ENCODE measurements at regions not wholly inside any gene's neighbourhood (a gene's known extent, or its start where the extent isn't known, plus 50 kb on each side); places are given as distances from the start of the nearest gene placed in this dataset.
"Not testable (repeated sequence)": the region's sequence is repeated elsewhere in the genome, so short reads cannot be mapped to it uniquely, and the experiment has no call there.

- ChIA-PET CTCF (interaction anchor here (0.9 to 1.6 kb wide), 2 partner anchors 14 to 20 kb away, joined by 3 to 5 read pairs; no protein-coding TSS in a partner anchor), POLR2A (no interaction called here)
- dilution Hi-C loops (cut with MboI; ENCODE audit: extremely low pct_ligation_motif_present, low sequenced_read_pairs): no loop called here
These were observed 136.4 kb downstream of the OR2B2 start for GRCh38 chr6:27775796-27776184.

DNA sequence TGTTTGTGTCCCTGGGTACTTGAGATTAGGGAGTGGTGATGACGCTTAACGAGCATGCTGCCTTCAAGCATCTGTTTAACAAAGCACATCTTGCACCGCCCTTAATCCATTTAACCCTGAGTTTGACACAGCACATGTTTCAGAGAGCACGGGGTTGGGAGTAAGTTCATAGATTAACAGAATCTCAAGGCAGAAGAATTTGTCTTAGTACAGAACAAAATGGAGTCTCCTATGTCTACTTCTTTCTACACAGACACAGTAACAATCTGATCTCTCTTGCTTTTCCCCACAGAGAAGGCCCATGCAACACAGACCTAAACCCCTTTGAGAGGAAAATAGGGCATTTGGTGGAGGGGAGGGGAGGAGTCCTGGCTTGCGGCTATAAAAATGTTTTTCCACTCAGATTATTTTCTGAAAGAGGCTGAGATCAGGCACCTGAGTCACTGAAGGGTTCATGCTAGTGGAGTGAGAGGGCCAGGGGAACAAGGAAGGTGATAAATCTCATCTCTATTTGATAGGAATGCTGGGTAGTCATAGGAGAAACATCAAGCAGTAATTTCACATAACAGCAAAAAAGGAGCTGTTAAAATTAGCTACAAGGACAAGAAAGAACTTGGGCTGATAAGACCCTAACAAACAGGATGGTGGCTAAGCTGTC lies 136.9 kb downstream of the OR2B2 start:
- H3K36me3 ChIP-seq (ENCODE audit: control insufficient read depth in 2 of 2, extremely low read depth in 1 of 2, insufficient read depth in 2 of 2, low read length in 2 of 2); intact Hi-C loops (cut with micrococcal nuclease); BruUV-seq (replicated peaks); dilution Hi-C loops (cut with MboI; ENCODE audit: extremely low pct_ligation_motif_present, low sequenced_read_pairs); H2AFZ ChIP-seq (ENCODE audit: low read depth, low read length); FAIRE-seq; H3K79me2 ChIP-seq (ENCODE audit: control insufficient read depth, insufficient read depth, low read length); H3K4me2 ChIP-seq (ENCODE audit: insufficient read depth, low read length); POLR2A ChIA-PET; H4K20me1 ChIP-seq (replicated peaks; ENCODE audit: control insufficient read depth, extremely low read depth, insufficient read depth, low read length); H3K4me1 ChIP-seq (ENCODE audit: control insufficient read depth, extremely low read depth, insufficient read depth, low read length); H3K9me1 ChIP-seq (replicated peaks; ENCODE audit: control insufficient read depth, extremely low read depth, insufficient read depth, low read length); H3K9ac ChIP-seq (replicated peaks; ENCODE audit: extremely low read depth, insufficient read depth, low read length); H3K4me3 ChIP-seq (replicated peaks in 1 of 3; ENCODE audit: insufficient read depth in 1 of 3, low read depth in 1 of 3, low read length in 3 of 3); H3K27ac ChIP-seq (ENCODE audit: insufficient read depth, low read depth, low read length); DNase-seq (ENCODE audit: low read depth, low spot score); H3K9me3 ChIP-seq (replicated peaks; ENCODE audit: control insufficient read depth, insufficient read depth, low read length): not testable (repeated sequence)
- H3K27me3 ChIP-seq (ENCODE audit: control insufficient read depth in 2 of 2, insufficient read depth in 2 of 2, low read length in 2 of 2): peaks cover 14 to 18% of the 10 kb centered on the region in 2 experiments
- CTCF ChIA-PET: interaction anchor here (0.9 to 1.6 kb wide), 2 partner anchors 14 to 19 kb away, joined by 3 to 5 read pairs; no protein-coding TSS in a partner anchor

More at GRCh38 chr6:27775796-27776184, 136.4 kb downstream of the OR2B2 start:
- FAIRE-seq (no peak), DNase-seq (ENCODE audit: low read depth, low spot score) (no peak)
- no peak overlapping the region for H3K27ac ChIP-seq (ENCODE audit: insufficient read depth, low read depth, low read length)
- intact Hi-C loops (cut with micrococcal nuclease): no loop called here
- H2AFZ ChIP-seq (ENCODE audit: low read depth, low read length): no peak overlapping the region
- no peak overlapping the region for H3K9ac ChIP-seq (replicated peaks; ENCODE audit: extremely low read depth, insufficient read depth, low read length)
- no TSS peak for BruUV-seq (replicated peaks)
- no peak overlapping the region for H3K4me2 ChIP-seq (ENCODE audit: insufficient read depth, low read length)
- H3K36me3 ChIP-seq (ENCODE audit: control insufficient read depth in 2 of 2, extremely low read depth in 1 of 2, insufficient read depth in 2 of 2, low read length in 2 of 2): no peaks in the 10 kb centered on the region
- H3K79me2 ChIP-seq (ENCODE audit: control insufficient read depth, insufficient read depth, low read length): no peaks in the 10 kb centered on the region
- no peaks in the 10 kb centered on the region for H4K20me1 ChIP-seq (replicated peaks; ENCODE audit: control insufficient read depth, extremely low read depth, insufficient read depth, low read length)
- TF ChIP-seq CTCF (IDR thresholded peaks at IDR 0.05; ENCODE audit: extremely low read depth in 1 of 2, insufficient read depth in 1 of 2, low read depth in 1 of 2, low read length in 2 of 2): no peak
- H3K9me1 ChIP-seq (replicated peaks; ENCODE audit: control insufficient read depth, extremely low read depth, insufficient read depth, low read length): no peaks in the 10 kb centered on the region
- no peak overlapping the region for H3K4me3 ChIP-seq (replicated peaks in 1 of 3; ENCODE audit: insufficient read depth in 1 of 3, low read depth in 1 of 3, low read length in 3 of 3)
- peaks cover 12 to 15% of the 10 kb centered on the region in 2 experiments for H3K27me3 ChIP-seq (ENCODE audit: control insufficient read depth in 2 of 2, insufficient read depth in 2 of 2, low read length in 2 of 2)
- H3K4me1 ChIP-seq (ENCODE audit: control insufficient read depth, extremely low read depth, insufficient read depth, low read length): peaks cover 2% of the 10 kb centered on the region
- H3K9me3 ChIP-seq (replicated peaks; ENCODE audit: control insufficient read depth, insufficient read depth, low read length): no peaks in the 10 kb centered on the region

DNA sequence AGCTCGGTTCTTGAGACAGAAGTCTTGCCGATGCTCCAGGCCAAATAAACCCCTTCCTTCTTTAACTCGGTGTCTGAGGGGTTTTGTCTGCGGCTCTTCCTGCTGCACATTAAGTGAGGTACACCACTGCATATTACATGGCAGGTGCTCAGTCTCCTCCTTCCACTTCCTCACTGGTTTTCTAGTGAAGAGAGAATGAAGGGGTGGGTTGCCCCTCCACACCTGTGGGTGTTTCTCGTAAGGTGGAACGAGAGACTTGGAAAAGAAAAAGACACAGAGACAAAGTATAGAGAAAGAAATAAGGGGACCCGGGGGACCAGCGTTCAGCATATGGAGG lies 138.0 kb downstream of the OR2B2 start:
- DNase-seq (ENCODE audit: low read depth, low spot score); H3K27ac ChIP-seq (ENCODE audit: insufficient read depth, low read depth, low read length); H3K4me3 ChIP-seq (replicated peaks in 1 of 3; ENCODE audit: insufficient read depth in 1 of 3, low read depth in 1 of 3, low read length in 3 of 3); H3K9ac ChIP-seq (replicated peaks; ENCODE audit: extremely low read depth, insufficient read depth, low read length); H4K20me1 ChIP-seq (replicated peaks; ENCODE audit: control insufficient read depth, extremely low read depth, insufficient read depth, low read length); H3K9me3 ChIP-seq (replicated peaks; ENCODE audit: control insufficient read depth, insufficient read depth, low read length); H3K79me2 ChIP-seq (ENCODE audit: control insufficient read depth, insufficient read depth, low read length); POLR2A ChIA-PET; intact Hi-C loops (cut with micrococcal nuclease); H2AFZ ChIP-seq (ENCODE audit: low read depth, low read length); H3K4me2 ChIP-seq (ENCODE audit: insufficient read depth, low read length); H3K9me1 ChIP-seq (replicated peaks; ENCODE audit: control insufficient read depth, extremely low read depth, insufficient read depth, low read length); CTCF ChIA-PET; H3K4me1 ChIP-seq (ENCODE audit: control insufficient read depth, extremely low read depth, insufficient read depth, low read length); dilution Hi-C loops (cut with MboI; ENCODE audit: extremely low pct_ligation_motif_present, low sequenced_read_pairs); BruUV-seq (replicated peaks); FAIRE-seq; H3K36me3 ChIP-seq (ENCODE audit: control insufficient read depth in 2 of 2, extremely low read depth in 1 of 2, insufficient read depth in 2 of 2, low read length in 2 of 2): not testable (repeated sequence)
- peaks cover 14 to 20% of the 10 kb centered on the region in 2 experiments for H3K27me3 ChIP-seq (ENCODE audit: control insufficient read depth in 2 of 2, insufficient read depth in 2 of 2, low read length in 2 of 2)

All from endothelial cell of umbilical vein (primary cell).